HepG2 (cell line): ENCODE measurements at regions not wholly inside any gene's neighbourhood (a gene's known extent, or its start where the extent isn't known, plus 50 kb on each side); places are given as distances from the start of the nearest gene placed in this dataset.

Source experiments
- HDAC6 ChIP-seq: fragments of 200-600 bp; sonication (generic); IDR thresholded peaks from 2 replicates; pipeline ENCODE4 v1.7.0; 2017; ENCODE audit warnings: mild to moderate bottlenecking, antibody characterized with exemption, low read length, low read depth
- SRSF1 ChIP-seq: fragments of 200-400 bp; formaldehyde crosslinking; optimal IDR thresholded peaks from 2 replicates; pipeline ENCODE3; 2017; ENCODE audit warnings: mild to moderate bottlenecking, low read depth, low read length, moderate library complexity
- USF2 ChIP-seq, 2 experiments: sonication (generic) in 1 of 2; formaldehyde crosslinking in 1 of 2; IDR thresholded peaks; 2 replicates each; pipeline versions ENCODE4 v1.5.1 to v1.6.1; 2011 to 2020; ENCODE audit warnings: borderline replicate concordance in 1 of 2, low read depth in 1 of 2, low read length in 1 of 2, mild to moderate bottlenecking in 1 of 2, missing genetic modification reagents in 1 of 2, moderate library complexity in 1 of 2
- ZC3H4 ChIP-seq: sonication (generic); formaldehyde crosslinking; IDR thresholded peaks from 2 replicates; pipeline ENCODE4 v1.4.0; 2020; ENCODE audit warnings: missing genetic modification reagents, borderline replicate concordance
- TF ChIP-seq, protein P1 (sequence below): sonication (generic); formaldehyde crosslinking; IDR thresholded peaks from 2 replicates; pipeline ENCODE4 v1.5.0; 2020; ENCODE audit warnings: mild to moderate bottlenecking, missing genetic modification reagents, moderate library complexity

DNA sequence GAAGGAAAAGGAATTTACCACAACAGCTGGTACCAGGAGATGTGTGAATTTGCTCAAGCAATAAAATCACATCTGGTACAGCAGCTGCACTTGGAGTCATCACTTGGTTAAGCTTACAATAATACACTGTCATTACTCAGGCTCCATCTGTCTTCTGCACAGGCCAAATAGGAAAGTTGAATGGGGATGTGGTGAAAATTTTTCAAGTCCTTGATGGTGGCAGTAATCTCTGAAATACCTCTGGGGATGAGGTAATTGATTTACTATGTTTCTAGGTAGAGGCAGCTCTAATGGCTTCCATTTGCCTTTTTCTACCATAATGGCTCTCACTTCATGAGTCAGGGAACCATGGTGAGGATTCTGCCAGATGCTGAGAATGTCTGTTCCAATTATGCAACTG lies 206.8 kb upstream of the ATP10B start:
- no peak for TF ChIP-seq USF2 (IDR thresholded peaks at IDR 0.05; ENCODE audit: low read depth, low read length)
- TF ChIP-seq USF2 (CRISPR knock-in tag; IDR thresholded peaks at IDR 0.05; ENCODE audit: borderline replicate concordance) = no peak
- TF ChIP-seq ZC3H4 = no peak
- TF ChIP-seq SRSF1 = no peak
- no peak for TF ChIP-seq HDAC6
- TF ChIP-seq, protein P1, sequence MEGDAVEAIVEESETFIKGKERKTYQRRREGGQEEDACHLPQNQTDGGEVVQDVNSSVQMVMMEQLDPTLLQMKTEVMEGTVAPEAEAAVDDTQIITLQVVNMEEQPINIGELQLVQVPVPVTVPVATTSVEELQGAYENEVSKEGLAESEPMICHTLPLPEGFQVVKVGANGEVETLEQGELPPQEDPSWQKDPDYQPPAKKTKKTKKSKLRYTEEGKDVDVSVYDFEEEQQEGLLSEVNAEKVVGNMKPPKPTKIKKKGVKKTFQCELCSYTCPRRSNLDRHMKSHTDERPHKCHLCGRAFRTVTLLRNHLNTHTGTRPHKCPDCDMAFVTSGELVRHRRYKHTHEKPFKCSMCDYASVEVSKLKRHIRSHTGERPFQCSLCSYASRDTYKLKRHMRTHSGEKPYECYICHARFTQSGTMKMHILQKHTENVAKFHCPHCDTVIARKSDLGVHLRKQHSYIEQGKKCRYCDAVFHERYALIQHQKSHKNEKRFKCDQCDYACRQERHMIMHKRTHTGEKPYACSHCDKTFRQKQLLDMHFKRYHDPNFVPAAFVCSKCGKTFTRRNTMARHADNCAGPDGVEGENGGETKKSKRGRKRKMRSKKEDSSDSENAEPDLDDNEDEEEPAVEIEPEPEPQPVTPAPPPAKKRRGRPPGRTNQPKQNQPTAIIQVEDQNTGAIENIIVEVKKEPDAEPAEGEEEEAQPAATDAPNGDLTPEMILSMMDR = no peak
